ENCODE measurements at regions not wholly inside any gene's neighbourhood (a gene's known extent, or its start where the extent isn't known, plus 50 kb on each side); places are given as distances from the start of the nearest gene placed in this dataset.

DNA sequence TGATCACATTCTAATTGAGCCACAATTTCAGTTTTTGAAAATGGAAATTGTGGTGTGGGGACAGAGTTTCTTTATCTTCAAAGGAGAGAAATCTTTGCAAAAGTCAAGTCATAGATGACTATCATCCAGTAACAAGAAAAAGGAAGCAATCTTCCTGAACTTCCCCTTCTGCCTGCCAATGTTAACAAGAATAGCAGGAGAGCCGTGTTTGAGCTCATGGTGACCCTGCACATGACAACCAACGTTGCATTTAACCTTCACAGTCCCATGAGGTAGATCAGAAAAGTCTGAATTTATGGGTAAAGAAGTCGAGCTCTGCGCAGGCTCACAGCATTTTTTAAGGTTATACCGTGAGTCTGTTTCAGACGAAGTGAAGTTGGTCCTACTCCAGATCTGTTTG lies 454.9 kb downstream of the LPIN1 start:
- ATAC-seq = no peak
- POLR2A ChIA-PET = no interaction called here
- intact Hi-C loops (cut with micrococcal nuclease) = no loop called here
- RAD21 ChIA-PET (ENCODE audit: low non-redundant PET in 1 of 2, low total read pairs in 2 of 2, uncharacterized antibody in 2 of 2, unreplicated experiment in 2 of 2) = no interaction called here
- Histone ChIP-seq H3K36me3 (ENCODE audit: control insufficient read depth in 1 of 2, insufficient read depth in 2 of 2, low read length in 2 of 2) (no peaks in the 10 kb centered on the region), H3K9me2 (ENCODE audit: insufficient read depth) (no peaks in the 10 kb centered on the region), H3K4me2 (ENCODE audit: low read length) (no peak overlapping the region), H3K79me2 (ENCODE audit: insufficient read depth, low read length) (no peaks in the 10 kb centered on the region), H3K4me1 (ENCODE audit: control insufficient read depth in 1 of 2, insufficient read depth in 2 of 2, low read length in 2 of 2) (no peaks in the 10 kb centered on the region), H3K27ac (ENCODE audit: low read depth, low read length) (no peak overlapping the region), H2AFZ (ENCODE audit: low read depth, low read length, poor library complexity, severe bottlenecking) (no peak overlapping the region), H4K20me1 (ENCODE audit: insufficient read depth) (no peaks in the 10 kb centered on the region), H3K9ac (ENCODE audit: low read length) (no peak overlapping the region), H3K27me3 (ENCODE audit: insufficient read depth, low read length) (0 out of 2 replicates have a peak, but pooled peaks cover 9% of the 10 kb centered on the region), H3K9me3 (ENCODE audit: control insufficient read depth in 1 of 2, insufficient read depth in 1 of 2, low read depth in 1 of 2, low read length in 2 of 2) (no peaks in the 10 kb centered on the region), H3K4me3 (replicated peaks in 1 of 2; ENCODE audit: low read depth in 1 of 2, low read length in 2 of 2) (no peak overlapping the region)
- DNase-seq (ENCODE audit: low read depth, low spot score) = no peak
- no peak for TF ChIP-seq ZBTB33 (IDR thresholded peaks at IDR 0.05; ENCODE audit: extremely low read depth, insufficient replicate concordance, low read length)
- TF ChIP-seq EZH2 (IDR thresholded peaks at IDR 0.05) = no peak
- no peak for TF ChIP-seq ELF1 (IDR thresholded peaks at IDR 0.05; ENCODE audit: borderline replicate concordance, low read depth)
- no peak for TF ChIP-seq CTCF (IDR thresholded peaks at IDR 0.05 in 2 of 3, conservative IDR thresholded peaks at IDR 0.05 in 1 of 3; ENCODE audit: borderline replicate concordance in 1 of 3, insufficient read depth in 1 of 3, low read depth in 2 of 3, low read length in 2 of 3)
- no peak for TF ChIP-seq JUND (IDR thresholded peaks at IDR 0.05)
- no peak for TF ChIP-seq EZH2phosphoT487 (IDR thresholded peaks at IDR 0.05; ENCODE audit: borderline replicate concordance)
- no peak for TF ChIP-seq MAX (IDR thresholded peaks at IDR 0.05)
- TF ChIP-seq TCF7L2 (IDR thresholded peaks at IDR 0.05; ENCODE audit: borderline replicate concordance, extremely low read depth, insufficient read depth, insufficient read length) = no peak
- TF ChIP-seq, protein P1, sequence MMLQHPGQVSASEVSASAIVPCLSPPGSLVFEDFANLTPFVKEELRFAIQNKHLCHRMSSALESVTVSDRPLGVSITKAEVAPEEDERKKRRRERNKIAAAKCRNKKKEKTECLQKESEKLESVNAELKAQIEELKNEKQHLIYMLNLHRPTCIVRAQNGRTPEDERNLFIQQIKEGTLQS (IDR thresholded peaks at IDR 0.05) = no peak
- no peak for TF ChIP-seq RAD21 (IDR thresholded peaks at IDR 0.05; ENCODE audit: low read depth)
- TF ChIP-seq POLR2A (IDR thresholded peaks at IDR 0.05; ENCODE audit: borderline replicate concordance, extremely low read depth, insufficient read depth, insufficient read length) = no peak
- TF ChIP-seq SP1 (IDR thresholded peaks at IDR 0.05; ENCODE audit: low read depth) = no peak
- TF ChIP-seq CBX3 (IDR thresholded peaks at IDR 0.05; ENCODE audit: low read depth) = no peak
- TF ChIP-seq POLR2AphosphoS5 (IDR thresholded peaks at IDR 0.05; ENCODE audit: low read depth, low read length) = no peak
- no peak for TF ChIP-seq CEBPB (IDR thresholded peaks at IDR 0.05; ENCODE audit: low read depth)
- TF ChIP-seq EGR1 (IDR thresholded peaks at IDR 0.05; ENCODE audit: low read depth) = no peak
- no TSS peak for BruUV-seq (replicated peaks)
- CTCF ChIA-PET = no interaction called here
